ENCODE measurements at regions not wholly inside any gene's neighbourhood (a gene's known extent, or its start where the extent isn't known, plus 50 kb on each side); places are given as distances from the start of the nearest gene placed in this dataset.

GRCh38 chr13:111534751-111535522, 214.5 kb downstream of the TEX29 start (continued):
- TF ChIP-seq, protein P1, sequence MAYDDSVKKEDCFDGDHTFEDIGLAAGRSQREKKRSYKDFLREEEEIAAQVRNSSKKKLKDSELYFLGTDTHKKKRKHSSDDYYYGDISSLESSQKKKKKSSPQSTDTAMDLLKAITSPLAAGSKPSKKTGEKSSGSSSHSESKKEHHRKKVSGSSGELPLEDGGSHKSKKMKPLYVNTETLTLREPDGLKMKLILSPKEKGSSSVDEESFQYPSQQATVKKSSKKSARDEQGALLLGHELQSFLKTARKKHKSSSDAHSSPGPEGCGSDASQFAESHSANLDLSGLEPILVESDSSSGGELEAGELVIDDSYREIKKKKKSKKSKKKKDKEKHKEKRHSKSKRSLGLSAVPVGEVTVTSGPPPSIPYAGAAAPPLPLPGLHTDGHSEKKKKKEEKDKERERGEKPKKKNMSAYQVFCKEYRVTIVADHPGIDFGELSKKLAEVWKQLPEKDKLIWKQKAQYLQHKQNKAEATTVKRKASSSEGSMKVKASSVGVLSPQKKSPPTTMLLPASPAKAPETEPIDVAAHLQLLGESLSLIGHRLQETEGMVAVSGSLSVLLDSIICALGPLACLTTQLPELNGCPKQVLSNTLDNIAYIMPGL (CRISPR knock-in tag; IDR thresholded peaks at IDR 0.05) = no peak
- TF ChIP-seq, protein P2, sequence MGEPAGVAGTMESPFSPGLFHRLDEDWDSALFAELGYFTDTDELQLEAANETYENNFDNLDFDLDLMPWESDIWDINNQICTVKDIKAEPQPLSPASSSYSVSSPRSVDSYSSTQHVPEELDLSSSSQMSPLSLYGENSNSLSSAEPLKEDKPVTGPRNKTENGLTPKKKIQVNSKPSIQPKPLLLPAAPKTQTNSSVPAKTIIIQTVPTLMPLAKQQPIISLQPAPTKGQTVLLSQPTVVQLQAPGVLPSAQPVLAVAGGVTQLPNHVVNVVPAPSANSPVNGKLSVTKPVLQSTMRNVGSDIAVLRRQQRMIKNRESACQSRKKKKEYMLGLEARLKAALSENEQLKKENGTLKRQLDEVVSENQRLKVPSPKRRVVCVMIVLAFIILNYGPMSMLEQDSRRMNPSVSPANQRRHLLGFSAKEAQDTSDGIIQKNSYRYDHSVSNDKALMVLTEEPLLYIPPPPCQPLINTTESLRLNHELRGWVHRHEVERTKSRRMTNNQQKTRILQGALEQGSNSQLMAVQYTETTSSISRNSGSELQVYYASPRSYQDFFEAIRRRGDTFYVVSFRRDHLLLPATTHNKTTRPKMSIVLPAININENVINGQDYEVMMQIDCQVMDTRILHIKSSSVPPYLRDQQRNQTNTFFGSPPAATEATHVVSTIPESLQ (CRISPR knock-in tag; IDR thresholded peaks at IDR 0.05) = no peak
- TF ChIP-seq ZNF423 (CRISPR knock-in tag; IDR thresholded peaks at IDR 0.05) (no peak), GABPB1 (CRISPR knock-in tag; IDR thresholded peaks at IDR 0.05) (no peak), ZNF263 (CRISPR knock-in tag; IDR thresholded peaks at IDR 0.05; ENCODE audit: low read depth) (no peak), OVOL2 (CRISPR knock-in tag; IDR thresholded peaks at IDR 0.05; ENCODE audit: borderline replicate concordance) (no peak), GTF2I (CRISPR knock-in tag; conservative IDR thresholded peaks at IDR 0.05) (no peak), ZNF121 (CRISPR knock-in tag; IDR thresholded peaks at IDR 0.05) (no peak)
- TF ChIP-seq, protein P3, sequence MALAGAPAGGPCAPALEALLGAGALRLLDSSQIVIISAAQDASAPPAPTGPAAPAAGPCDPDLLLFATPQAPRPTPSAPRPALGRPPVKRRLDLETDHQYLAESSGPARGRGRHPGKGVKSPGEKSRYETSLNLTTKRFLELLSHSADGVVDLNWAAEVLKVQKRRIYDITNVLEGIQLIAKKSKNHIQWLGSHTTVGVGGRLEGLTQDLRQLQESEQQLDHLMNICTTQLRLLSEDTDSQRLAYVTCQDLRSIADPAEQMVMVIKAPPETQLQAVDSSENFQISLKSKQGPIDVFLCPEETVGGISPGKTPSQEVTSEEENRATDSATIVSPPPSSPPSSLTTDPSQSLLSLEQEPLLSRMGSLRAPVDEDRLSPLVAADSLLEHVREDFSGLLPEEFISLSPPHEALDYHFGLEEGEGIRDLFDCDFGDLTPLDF (CRISPR knock-in tag; IDR thresholded peaks at IDR 0.05) = no peak
- TF ChIP-seq, protein P4, sequence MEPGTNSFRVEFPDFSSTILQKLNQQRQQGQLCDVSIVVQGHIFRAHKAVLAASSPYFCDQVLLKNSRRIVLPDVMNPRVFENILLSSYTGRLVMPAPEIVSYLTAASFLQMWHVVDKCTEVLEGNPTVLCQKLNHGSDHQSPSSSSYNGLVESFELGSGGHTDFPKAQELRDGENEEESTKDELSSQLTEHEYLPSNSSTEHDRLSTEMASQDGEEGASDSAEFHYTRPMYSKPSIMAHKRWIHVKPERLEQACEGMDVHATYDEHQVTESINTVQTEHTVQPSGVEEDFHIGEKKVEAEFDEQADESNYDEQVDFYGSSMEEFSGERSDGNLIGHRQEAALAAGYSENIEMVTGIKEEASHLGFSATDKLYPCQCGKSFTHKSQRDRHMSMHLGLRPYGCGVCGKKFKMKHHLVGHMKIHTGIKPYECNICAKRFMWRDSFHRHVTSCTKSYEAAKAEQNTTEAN (CRISPR knock-in tag; IDR thresholded peaks at IDR 0.05) = no peak

GRCh38 chr13:111535523-111535811, 215.0 kb downstream of the TEX29 start:
- no peak for TF ChIP-seq KAT7 (CRISPR knock-in tag; IDR thresholded peaks at IDR 0.05; ENCODE audit: borderline replicate concordance)
- TF ChIP-seq, protein P5, sequence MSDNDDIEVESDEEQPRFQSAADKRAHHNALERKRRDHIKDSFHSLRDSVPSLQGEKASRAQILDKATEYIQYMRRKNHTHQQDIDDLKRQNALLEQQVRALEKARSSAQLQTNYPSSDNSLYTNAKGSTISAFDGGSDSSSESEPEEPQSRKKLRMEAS (CRISPR knock-in tag; IDR thresholded peaks at IDR 0.05) = no peak
- TF ChIP-seq, protein P3 (CRISPR knock-in tag; IDR thresholded peaks at IDR 0.05) = no peak
- no peak for TF ChIP-seq ZNF396 (CRISPR knock-in tag; IDR thresholded peaks at IDR 0.05; ENCODE audit: borderline replicate concordance)
- no peak for TF ChIP-seq MXD4 (CRISPR knock-in tag; IDR thresholded peaks at IDR 0.05; ENCODE audit: borderline replicate concordance)
- no peak for TF ChIP-seq ELF4 (CRISPR knock-in tag; IDR thresholded peaks at IDR 0.05; ENCODE audit: low read depth)
- TF ChIP-seq, protein P6, sequence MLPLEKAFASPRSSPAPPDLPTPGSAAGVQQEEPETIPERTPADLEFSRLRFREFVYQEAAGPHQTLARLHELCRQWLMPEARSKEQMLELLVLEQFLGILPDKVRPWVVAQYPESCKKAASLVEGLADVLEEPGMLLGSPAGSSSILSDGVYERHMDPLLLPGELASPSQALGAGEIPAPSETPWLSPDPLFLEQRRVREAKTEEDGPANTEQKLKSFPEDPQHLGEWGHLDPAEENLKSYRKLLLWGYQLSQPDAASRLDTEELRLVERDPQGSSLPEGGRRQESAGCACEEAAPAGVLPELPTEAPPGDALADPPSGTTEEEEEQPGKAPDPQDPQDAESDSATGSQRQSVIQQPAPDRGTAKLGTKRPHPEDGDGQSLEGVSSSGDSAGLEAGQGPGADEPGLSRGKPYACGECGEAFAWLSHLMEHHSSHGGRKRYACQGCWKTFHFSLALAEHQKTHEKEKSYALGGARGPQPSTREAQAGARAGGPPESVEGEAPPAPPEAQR (CRISPR knock-in tag; IDR thresholded peaks at IDR 0.05) = no peak
- Mint-ChIP-seq H3K4me1 (peaks cover 84% of the 10 kb centered on the region), H3K27me3 (ENCODE audit: low read depth) (peaks cover 70% of the 10 kb centered on the region), H3K36me3 (no peaks in the 10 kb centered on the region), H3K27ac (no peak overlapping the region), H3K9me3 (no peaks in the 10 kb centered on the region), H3K4me3 (peak overlapping the region; percentile 67)
- CTCF ChIA-PET = interaction anchor here (1.1 to 1.7 kb wide), 2 partner anchors 30 to 61 kb away, joined by 6 read pairs; no protein-coding TSS in a partner anchor
- POLR2A ChIA-PET = interaction anchor here (0.9 kb wide), 1 partner anchor 31 kb away, joined by 3 read pairs; no protein-coding TSS in a partner anchor
- no peak for DNase-seq (ENCODE audit: low spot score)
- ATAC-seq = no peak

Measured in WTC11 (cell line).